ENCODE measurements at regions not wholly inside any gene's neighbourhood (a gene's known extent, or its start where the extent isn't known, plus 50 kb on each side); places are given as distances from the start of the nearest gene placed in this dataset.

GRCh38 chr9:82675605-82676004 lies 387.3 kb downstream of the RASEF start:
- Histone ChIP-seq H3K36me3 (ENCODE audit: control insufficient read depth, low read length) (no peaks in the 10 kb centered on the region), H3K9me2 (replicated peaks; ENCODE audit: control insufficient read depth, low read length) (no peaks in the 10 kb centered on the region), H3K27ac (ENCODE audit: low read depth, low read length) (no peak overlapping the region), H3K4me3 (ENCODE audit: low read length) (no peak overlapping the region), H3F3A (ENCODE audit: control insufficient read depth, insufficient read depth) (no peaks in the 10 kb centered on the region), H3K27me3 (ENCODE audit: control insufficient read depth, low read length) (no peaks in the 10 kb centered on the region), H3K4me2 (ENCODE audit: low read length) (no peak overlapping the region), H3K79me2 (ENCODE audit: control insufficient read depth, low read length) (no peaks in the 10 kb centered on the region), H4K20me1 (ENCODE audit: control insufficient read depth, insufficient read depth, low read depth, low read length) (no peaks in the 10 kb centered on the region), H3K4me1 (ENCODE audit: control insufficient read depth, low read length) (no peaks in the 10 kb centered on the region), H3K9me3 (ENCODE audit: control insufficient read depth, insufficient read depth, low read length) (no peaks in the 10 kb centered on the region)
- TF ChIP-seq EZH2phosphoT487 (IDR thresholded peaks at IDR 0.05; ENCODE audit: borderline replicate concordance, low read length), result no peak
- TF ChIP-seq, protein P1, sequence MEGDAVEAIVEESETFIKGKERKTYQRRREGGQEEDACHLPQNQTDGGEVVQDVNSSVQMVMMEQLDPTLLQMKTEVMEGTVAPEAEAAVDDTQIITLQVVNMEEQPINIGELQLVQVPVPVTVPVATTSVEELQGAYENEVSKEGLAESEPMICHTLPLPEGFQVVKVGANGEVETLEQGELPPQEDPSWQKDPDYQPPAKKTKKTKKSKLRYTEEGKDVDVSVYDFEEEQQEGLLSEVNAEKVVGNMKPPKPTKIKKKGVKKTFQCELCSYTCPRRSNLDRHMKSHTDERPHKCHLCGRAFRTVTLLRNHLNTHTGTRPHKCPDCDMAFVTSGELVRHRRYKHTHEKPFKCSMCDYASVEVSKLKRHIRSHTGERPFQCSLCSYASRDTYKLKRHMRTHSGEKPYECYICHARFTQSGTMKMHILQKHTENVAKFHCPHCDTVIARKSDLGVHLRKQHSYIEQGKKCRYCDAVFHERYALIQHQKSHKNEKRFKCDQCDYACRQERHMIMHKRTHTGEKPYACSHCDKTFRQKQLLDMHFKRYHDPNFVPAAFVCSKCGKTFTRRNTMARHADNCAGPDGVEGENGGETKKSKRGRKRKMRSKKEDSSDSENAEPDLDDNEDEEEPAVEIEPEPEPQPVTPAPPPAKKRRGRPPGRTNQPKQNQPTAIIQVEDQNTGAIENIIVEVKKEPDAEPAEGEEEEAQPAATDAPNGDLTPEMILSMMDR (IDR thresholded peaks at IDR 0.05; ENCODE audit: low read depth, low read length, poor library complexity, severe bottlenecking), result no peak

DNA sequence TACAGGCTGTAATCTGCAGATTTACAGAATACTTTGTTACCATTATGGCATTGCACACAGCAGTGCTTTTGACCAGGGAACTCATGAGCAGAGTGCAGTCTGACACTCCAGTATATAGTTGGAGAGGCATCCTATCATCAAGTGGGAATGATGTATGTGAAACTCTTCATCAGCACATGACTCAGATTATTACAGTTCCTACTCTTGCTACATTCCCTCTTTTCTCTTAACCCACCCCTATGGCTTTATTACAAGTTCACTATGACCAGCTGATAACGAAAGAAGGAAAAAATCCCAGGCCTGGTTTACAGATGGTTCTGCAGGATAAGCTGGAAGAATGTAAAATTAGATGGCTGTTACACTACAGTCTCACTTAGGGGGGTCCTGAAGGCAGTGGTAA lies 385.9 kb downstream of the RASEF start:
- H4K20me1 ChIP-seq (ENCODE audit: control insufficient read depth, insufficient read depth, low read depth, low read length), result no peaks in the 10 kb centered on the region
- H3K27me3 ChIP-seq (ENCODE audit: control insufficient read depth, low read length), result no peaks in the 10 kb centered on the region
- H3K27ac ChIP-seq (ENCODE audit: low read depth, low read length), result no peak overlapping the region
- H3K4me2 ChIP-seq (ENCODE audit: low read length), result no peak overlapping the region
- H3K9me2 ChIP-seq (replicated peaks; ENCODE audit: control insufficient read depth, low read length), result no peaks in the 10 kb centered on the region
- H3K4me3 ChIP-seq (ENCODE audit: low read length), result no peak overlapping the region
- TF ChIP-seq, protein P1 (IDR thresholded peaks at IDR 0.05; ENCODE audit: low read depth, low read length, poor library complexity, severe bottlenecking), result no peak
- TF ChIP-seq EZH2phosphoT487 (IDR thresholded peaks at IDR 0.05; ENCODE audit: borderline replicate concordance, low read length), result no peak
- H3F3A ChIP-seq (ENCODE audit: control insufficient read depth, insufficient read depth), result no peaks in the 10 kb centered on the region
- no peaks in the 10 kb centered on the region for H3K36me3 ChIP-seq (ENCODE audit: control insufficient read depth, low read length)
- H3K79me2 ChIP-seq (ENCODE audit: control insufficient read depth, low read length), result no peaks in the 10 kb centered on the region
- H3K9me3 ChIP-seq (ENCODE audit: control insufficient read depth, insufficient read depth, low read length), result no peaks in the 10 kb centered on the region
- H3K4me1 ChIP-seq (ENCODE audit: control insufficient read depth, low read length), result no peaks in the 10 kb centered on the region

- Histone ChIP-seq H4K20me1 (ENCODE audit: control insufficient read depth, insufficient read depth, low read depth, low read length) (no peaks in the 10 kb centered on the region), H3K27ac (ENCODE audit: low read depth, low read length) (no peak overlapping the region)
Observed at GRCh38 chr9:82679472-82679871, 383.5 kb downstream of the RASEF start.

GRCh38 chr9:82680179-82680935 lies 382.6 kb downstream of the RASEF start:
- H3K27me3 ChIP-seq (ENCODE audit: control insufficient read depth, low read length), result no peaks in the 10 kb centered on the region
- no peak overlapping the region for H3K4me3 ChIP-seq (ENCODE audit: low read length)
- TF ChIP-seq, protein P1 (IDR thresholded peaks at IDR 0.05; ENCODE audit: low read depth, low read length, poor library complexity, severe bottlenecking), result no peak
- TF ChIP-seq EZH2phosphoT487 (IDR thresholded peaks at IDR 0.05; ENCODE audit: borderline replicate concordance, low read length), result no peak
- no peaks in the 10 kb centered on the region for H4K20me1 ChIP-seq (ENCODE audit: control insufficient read depth, insufficient read depth, low read depth, low read length)
- H3K27ac ChIP-seq (ENCODE audit: low read depth, low read length), result no peak overlapping the region
- no peaks in the 10 kb centered on the region for H3K9me3 ChIP-seq (ENCODE audit: control insufficient read depth, insufficient read depth, low read length)
- H3K4me2 ChIP-seq (ENCODE audit: low read length), result no peak overlapping the region
- H3F3A ChIP-seq (ENCODE audit: control insufficient read depth, insufficient read depth), result no peaks in the 10 kb centered on the region
- H3K4me1 ChIP-seq (ENCODE audit: control insufficient read depth, low read length), result no peaks in the 10 kb centered on the region
- H3K9me2 ChIP-seq (replicated peaks; ENCODE audit: control insufficient read depth, low read length), result no peaks in the 10 kb centered on the region
- no peaks in the 10 kb centered on the region for H3K79me2 ChIP-seq (ENCODE audit: control insufficient read depth, low read length)
- H3K36me3 ChIP-seq (ENCODE audit: control insufficient read depth, low read length), result no peaks in the 10 kb centered on the region

More at GRCh38 chr9:82679472-82679871, 383.5 kb downstream of the RASEF start:
- H3F3A ChIP-seq (ENCODE audit: control insufficient read depth, insufficient read depth), result no peaks in the 10 kb centered on the region
- H3K4me3 ChIP-seq (ENCODE audit: low read length), result no peak overlapping the region
- H3K36me3 ChIP-seq (ENCODE audit: control insufficient read depth, low read length), result no peaks in the 10 kb centered on the region
- H3K4me2 ChIP-seq (ENCODE audit: low read length), result no peak overlapping the region
- no peaks in the 10 kb centered on the region for H3K9me3 ChIP-seq (ENCODE audit: control insufficient read depth, insufficient read depth, low read length)
- H3K79me2 ChIP-seq (ENCODE audit: control insufficient read depth, low read length), result no peaks in the 10 kb centered on the region
- no peaks in the 10 kb centered on the region for H3K27me3 ChIP-seq (ENCODE audit: control insufficient read depth, low read length)
- H3K9me2 ChIP-seq (replicated peaks; ENCODE audit: control insufficient read depth, low read length), result no peaks in the 10 kb centered on the region
- TF ChIP-seq EZH2phosphoT487 (IDR thresholded peaks at IDR 0.05; ENCODE audit: borderline replicate concordance, low read length), result no peak
- no peaks in the 10 kb centered on the region for H3K4me1 ChIP-seq (ENCODE audit: control insufficient read depth, low read length)

Measured in DOHH2 (cell line).